ENCODE measurements at regions not wholly inside any gene's neighbourhood (a gene's known extent, or its start where the extent isn't known, plus 50 kb on each side); places are given as distances from the start of the nearest gene placed in this dataset.

DNA sequence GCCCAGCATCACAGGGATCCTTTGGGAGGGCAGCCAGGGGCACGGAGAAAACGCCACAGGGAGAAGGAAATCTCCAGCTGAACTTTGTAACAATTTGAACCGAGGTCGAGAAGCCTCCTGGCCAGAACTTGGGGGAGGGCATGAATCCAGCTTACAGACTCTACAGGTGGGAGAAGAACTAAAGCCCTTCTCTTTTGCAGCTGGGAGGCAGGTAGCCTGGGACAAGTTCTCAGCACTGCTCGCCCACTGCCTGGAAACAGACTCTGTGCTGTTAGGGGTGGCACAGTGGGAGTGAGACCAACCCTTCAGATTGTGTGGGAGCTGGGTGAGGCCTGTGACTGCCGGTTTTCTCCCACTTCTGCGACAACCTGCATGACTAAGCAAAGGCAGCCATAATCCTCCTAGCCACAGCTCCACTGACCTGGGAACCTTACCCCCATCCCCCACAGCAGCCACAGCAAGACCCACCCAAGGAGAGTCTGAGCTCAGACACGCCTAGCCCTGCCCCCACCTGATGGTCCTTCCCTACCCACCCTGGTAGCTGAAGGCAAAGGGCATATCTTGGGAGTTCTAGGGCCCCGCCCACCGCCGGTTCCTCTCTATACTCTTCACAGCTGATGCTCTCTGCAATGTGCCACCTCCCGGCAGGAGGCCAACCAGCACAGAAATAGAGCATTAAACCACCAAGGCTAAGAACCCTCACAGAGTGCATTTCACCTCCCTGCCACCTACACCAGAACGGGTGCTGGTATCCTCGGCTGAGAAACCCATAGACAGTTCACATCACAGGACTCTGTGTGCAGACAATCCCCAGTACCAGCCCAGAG, 136.0 kb upstream of the SIX2 start:
- TF ChIP-seq SPI1 (IDR thresholded peaks at IDR 0.05; ENCODE audit: borderline replicate concordance, low read depth): no peak
- TF ChIP-seq, protein P1, sequence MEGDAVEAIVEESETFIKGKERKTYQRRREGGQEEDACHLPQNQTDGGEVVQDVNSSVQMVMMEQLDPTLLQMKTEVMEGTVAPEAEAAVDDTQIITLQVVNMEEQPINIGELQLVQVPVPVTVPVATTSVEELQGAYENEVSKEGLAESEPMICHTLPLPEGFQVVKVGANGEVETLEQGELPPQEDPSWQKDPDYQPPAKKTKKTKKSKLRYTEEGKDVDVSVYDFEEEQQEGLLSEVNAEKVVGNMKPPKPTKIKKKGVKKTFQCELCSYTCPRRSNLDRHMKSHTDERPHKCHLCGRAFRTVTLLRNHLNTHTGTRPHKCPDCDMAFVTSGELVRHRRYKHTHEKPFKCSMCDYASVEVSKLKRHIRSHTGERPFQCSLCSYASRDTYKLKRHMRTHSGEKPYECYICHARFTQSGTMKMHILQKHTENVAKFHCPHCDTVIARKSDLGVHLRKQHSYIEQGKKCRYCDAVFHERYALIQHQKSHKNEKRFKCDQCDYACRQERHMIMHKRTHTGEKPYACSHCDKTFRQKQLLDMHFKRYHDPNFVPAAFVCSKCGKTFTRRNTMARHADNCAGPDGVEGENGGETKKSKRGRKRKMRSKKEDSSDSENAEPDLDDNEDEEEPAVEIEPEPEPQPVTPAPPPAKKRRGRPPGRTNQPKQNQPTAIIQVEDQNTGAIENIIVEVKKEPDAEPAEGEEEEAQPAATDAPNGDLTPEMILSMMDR (IDR thresholded peaks at IDR 0.05; ENCODE audit: insufficient read depth, low read length): no peak
- TF ChIP-seq POLR2AphosphoS5 (IDR thresholded peaks at IDR 0.05; ENCODE audit: low read depth): no peak
- TF ChIP-seq, protein P2, sequence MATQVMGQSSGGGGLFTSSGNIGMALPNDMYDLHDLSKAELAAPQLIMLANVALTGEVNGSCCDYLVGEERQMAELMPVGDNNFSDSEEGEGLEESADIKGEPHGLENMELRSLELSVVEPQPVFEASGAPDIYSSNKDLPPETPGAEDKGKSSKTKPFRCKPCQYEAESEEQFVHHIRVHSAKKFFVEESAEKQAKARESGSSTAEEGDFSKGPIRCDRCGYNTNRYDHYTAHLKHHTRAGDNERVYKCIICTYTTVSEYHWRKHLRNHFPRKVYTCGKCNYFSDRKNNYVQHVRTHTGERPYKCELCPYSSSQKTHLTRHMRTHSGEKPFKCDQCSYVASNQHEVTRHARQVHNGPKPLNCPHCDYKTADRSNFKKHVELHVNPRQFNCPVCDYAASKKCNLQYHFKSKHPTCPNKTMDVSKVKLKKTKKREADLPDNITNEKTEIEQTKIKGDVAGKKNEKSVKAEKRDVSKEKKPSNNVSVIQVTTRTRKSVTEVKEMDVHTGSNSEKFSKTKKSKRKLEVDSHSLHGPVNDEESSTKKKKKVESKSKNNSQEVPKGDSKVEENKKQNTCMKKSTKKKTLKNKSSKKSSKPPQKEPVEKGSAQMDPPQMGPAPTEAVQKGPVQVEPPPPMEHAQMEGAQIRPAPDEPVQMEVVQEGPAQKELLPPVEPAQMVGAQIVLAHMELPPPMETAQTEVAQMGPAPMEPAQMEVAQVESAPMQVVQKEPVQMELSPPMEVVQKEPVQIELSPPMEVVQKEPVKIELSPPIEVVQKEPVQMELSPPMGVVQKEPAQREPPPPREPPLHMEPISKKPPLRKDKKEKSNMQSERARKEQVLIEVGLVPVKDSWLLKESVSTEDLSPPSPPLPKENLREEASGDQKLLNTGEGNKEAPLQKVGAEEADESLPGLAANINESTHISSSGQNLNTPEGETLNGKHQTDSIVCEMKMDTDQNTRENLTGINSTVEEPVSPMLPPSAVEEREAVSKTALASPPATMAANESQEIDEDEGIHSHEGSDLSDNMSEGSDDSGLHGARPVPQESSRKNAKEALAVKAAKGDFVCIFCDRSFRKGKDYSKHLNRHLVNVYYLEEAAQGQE (IDR thresholded peaks at IDR 0.05; ENCODE audit: insufficient replicate concordance, low read depth): no peak
